ENCODE measurements at regions not wholly inside any gene's neighbourhood (a gene's known extent, or its start where the extent isn't known, plus 50 kb on each side); places are given as distances from the start of the nearest gene placed in this dataset.

GRCh38 chr1:218108034-218108433 lies 177.1 kb upstream of the RRP15 start:
- no peak for DNase-seq
- no peaks in the 10 kb centered on the region for H3K9me2 ChIP-seq (replicated peaks; ENCODE audit: insufficient read depth, low read length)

GRCh38 chr1:218112862-218113261 lies 172.2 kb upstream of the RRP15 start:
- no peak overlapping the region for H3K4me3 ChIP-seq (ENCODE audit: low read length)
- H3K4me2 ChIP-seq (ENCODE audit: low read depth, low read length) = no peak overlapping the region
- no peaks in the 10 kb centered on the region for H3K36me3 ChIP-seq (replicated peaks; ENCODE audit: insufficient read depth, low read length)
- no peak for DNase-seq
- H3K9me2 ChIP-seq (replicated peaks; ENCODE audit: insufficient read depth, low read length) = no peaks in the 10 kb centered on the region
- H2AFZ ChIP-seq (ENCODE audit: low read length) = no peak overlapping the region
- H3K79me2 ChIP-seq (ENCODE audit: low read length) = no peaks in the 10 kb centered on the region
- no peak overlapping the region for H3K27ac ChIP-seq (ENCODE audit: low read length)
- H3K9me3 ChIP-seq (replicated peaks; ENCODE audit: insufficient read depth, low read length) = no peaks in the 10 kb centered on the region
- H3K27me3 ChIP-seq (replicated peaks; ENCODE audit: insufficient read depth, low read length) = no peaks in the 10 kb centered on the region
- H4K20me1 ChIP-seq (ENCODE audit: insufficient read depth, low read length) = no peaks in the 10 kb centered on the region
- TF ChIP-seq EZH2 (optimal IDR thresholded peaks at IDR 0.05; ENCODE audit: low read depth, low read length) (no peak), CTCF (IDR thresholded peaks at IDR 0.05; ENCODE audit: low read length) (no peak), EZH2phosphoT487 (IDR thresholded peaks at IDR 0.05; ENCODE audit: low read length) (no peak)
- no peak overlapping the region for H3K9ac ChIP-seq (ENCODE audit: low read length)
- no peaks in the 10 kb centered on the region for H3K4me1 ChIP-seq (ENCODE audit: low read length)
- H3F3A ChIP-seq (ENCODE audit: insufficient read depth, low read length) = no peaks in the 10 kb centered on the region

More at GRCh38 chr1:218108034-218108433, 177.1 kb upstream of the RRP15 start:
- H2AFZ ChIP-seq (ENCODE audit: low read length) = no peak overlapping the region
- no peaks in the 10 kb centered on the region for H3K36me3 ChIP-seq (replicated peaks; ENCODE audit: insufficient read depth, low read length)
- no peaks in the 10 kb centered on the region for H3K27me3 ChIP-seq (replicated peaks; ENCODE audit: insufficient read depth, low read length)
- TF ChIP-seq EZH2 (optimal IDR thresholded peaks at IDR 0.05; ENCODE audit: low read depth, low read length) (no peak), CTCF (IDR thresholded peaks at IDR 0.05; ENCODE audit: low read length) (no peak), EZH2phosphoT487 (IDR thresholded peaks at IDR 0.05; ENCODE audit: low read length) (no peak)
- H3F3A ChIP-seq (ENCODE audit: insufficient read depth, low read length) = no peaks in the 10 kb centered on the region
- H3K4me3 ChIP-seq (ENCODE audit: low read length) = no peak overlapping the region
- no peaks in the 10 kb centered on the region for H3K79me2 ChIP-seq (ENCODE audit: low read length)
- H3K4me1 ChIP-seq (ENCODE audit: low read length) = no peaks in the 10 kb centered on the region
- H3K27ac ChIP-seq (ENCODE audit: low read length) = no peak overlapping the region
- no peaks in the 10 kb centered on the region for H4K20me1 ChIP-seq (ENCODE audit: insufficient read depth, low read length)
- H3K9me3 ChIP-seq (replicated peaks; ENCODE audit: insufficient read depth, low read length) = no peaks in the 10 kb centered on the region
- H3K9ac ChIP-seq (ENCODE audit: low read length) = no peak overlapping the region
- H3K4me2 ChIP-seq (ENCODE audit: low read depth, low read length) = no peak overlapping the region

GRCh38 chr1:218123968-218124367 lies 161.1 kb upstream of the RRP15 start:
- TF ChIP-seq EZH2 (optimal IDR thresholded peaks at IDR 0.05; ENCODE audit: low read depth, low read length) (no peak), EZH2phosphoT487 (IDR thresholded peaks at IDR 0.05; ENCODE audit: low read length) (no peak), CTCF (IDR thresholded peaks at IDR 0.05; ENCODE audit: low read length) (no peak)
- Histone ChIP-seq H3K9ac (ENCODE audit: low read length) (no peak overlapping the region), H3K36me3 (replicated peaks; ENCODE audit: insufficient read depth, low read length) (no peaks in the 10 kb centered on the region), H4K20me1 (ENCODE audit: insufficient read depth, low read length) (no peaks in the 10 kb centered on the region), H3K27me3 (replicated peaks; ENCODE audit: insufficient read depth, low read length) (no peaks in the 10 kb centered on the region), H3K4me2 (ENCODE audit: low read depth, low read length) (no peak overlapping the region), H3K9me3 (replicated peaks; ENCODE audit: insufficient read depth, low read length) (no peaks in the 10 kb centered on the region), H2AFZ (ENCODE audit: low read length) (no peak overlapping the region), H3K4me3 (ENCODE audit: low read length) (no peak overlapping the region), H3K9me2 (replicated peaks; ENCODE audit: insufficient read depth, low read length) (no peaks in the 10 kb centered on the region), H3K4me1 (ENCODE audit: low read length) (no peaks in the 10 kb centered on the region), H3K79me2 (ENCODE audit: low read length) (no peaks in the 10 kb centered on the region), H3F3A (ENCODE audit: insufficient read depth, low read length) (no peaks in the 10 kb centered on the region), H3K27ac (ENCODE audit: low read length) (no peak overlapping the region)
- no peak for DNase-seq

All from MM.1S (cell line).